OCI-LY1 (cell line): ENCODE measurements at regions not wholly inside any gene's neighbourhood (a gene's known extent, or its start where the extent isn't known, plus 50 kb on each side); places are given as distances from the start of the nearest gene placed in this dataset.

Source experiments
- H2AFZ ChIP-seq: fragments of 200-600 bp; sonication (generic), shearing (Covaris generic); 2 replicates; pipeline ENCODE4 v1.6.0; 2014; ENCODE audit warnings: antibody characterized with exemption, mild to moderate bottlenecking, low read length
- H3F3A ChIP-seq: fragments of 200-600 bp; sonication (generic), shearing (Covaris generic); 2 replicates; pipeline ENCODE4 v1.6.0; 2014; ENCODE audit warnings: mild to moderate bottlenecking, antibody characterized with exemption, low read length, moderate library complexity; ENCODE audit not compliant: insufficient read depth
- H3K27ac ChIP-seq: fragments of 200-600 bp; sonication (generic); 2 replicates; pipeline ENCODE4 v1.5.1; 2014; ENCODE audit warnings: low read length, mixed run types, mild to moderate bottlenecking, low read depth; ENCODE audit not compliant: poor library complexity, severe bottlenecking
- H3K27me3 ChIP-seq: fragments of 200-600 bp; sonication (generic); 2 replicates; pipeline ENCODE4 v1.6.0; 2014; ENCODE audit warnings: antibody characterized with exemption, mild to moderate bottlenecking, low read length, moderate library complexity; ENCODE audit not compliant: insufficient read depth
- H3K36me3 ChIP-seq: fragments of 200-600 bp; sonication (generic); 2 replicates; pipeline ENCODE4 v1.6.1; 2014; ENCODE audit warnings: mild to moderate bottlenecking, antibody characterized with exemption, low read length, moderate library complexity, mixed read lengths; ENCODE audit not compliant: insufficient read depth
- H3K4me1 ChIP-seq: fragments of 200-600 bp; sonication (generic); 2 replicates; pipeline ENCODE4 v1.5.1; 2014; ENCODE audit warnings: mild to moderate bottlenecking, low read length, moderate library complexity; ENCODE audit not compliant: insufficient read depth, severe bottlenecking
- H3K4me2 ChIP-seq: fragments of 200-600 bp; sonication (generic), shearing (Covaris generic); 2 replicates; pipeline ENCODE4 v1.6.1; 2014; ENCODE audit warnings: low read length
- H3K4me3 ChIP-seq: fragments of 200-600 bp; sonication (generic); 2 replicates; pipeline ENCODE4 v1.5.1; 2014; ENCODE audit warnings: low read length, low read depth, mild to moderate bottlenecking, mixed read lengths; ENCODE audit not compliant: poor library complexity, severe bottlenecking
- H3K79me2 ChIP-seq: fragments of 200-600 bp; shearing (Covaris generic); 2 replicates; pipeline ENCODE4 v1.6.1; 2016; ENCODE audit warnings: mixed run types, low read length, mixed read lengths; ENCODE audit not compliant: insufficient read depth
- H3K9ac ChIP-seq: fragments of 200-600 bp; sonication (generic), shearing (Covaris generic); 2 replicates; pipeline ENCODE4 v1.6.1; 2014; ENCODE audit warnings: mild to moderate bottlenecking, low read length, mixed read lengths
- H3K9me2 ChIP-seq: fragments of 200-600 bp; sonication (generic), shearing (Covaris generic); 2 replicates; pipeline ENCODE4 v1.6.1; 2014; ENCODE audit warnings: low read depth, mild to moderate bottlenecking, low read length, mixed read lengths
- H3K9me3 ChIP-seq: fragments of 200-600 bp; shearing (Covaris generic); 2 replicates; pipeline ENCODE4 v1.6.1; 2014; ENCODE audit warnings: low read length, mixed read lengths
- H4K20me1 ChIP-seq: fragments of 200-600 bp; sonication (generic), shearing (Covaris generic); 2 replicates; pipeline ENCODE4 v1.6.0; 2016; ENCODE audit warnings: mild to moderate bottlenecking, low read length; ENCODE audit not compliant: insufficient read depth
- CTCF ChIP-seq: fragments of 200-600 bp; sonication (generic), shearing (Covaris generic); IDR thresholded peaks from 2 replicates; pipeline ENCODE4 v1.5.1; 2017; ENCODE audit warnings: mild to moderate bottlenecking, antibody characterized with exemption, low read length, moderate library complexity, mixed read lengths
- EZH2 ChIP-seq: fragments of 200-600 bp; sonication (generic), shearing (Covaris generic); IDR thresholded peaks from 2 replicates; pipeline ENCODE4 v1.8.0; 2017; ENCODE audit warnings: borderline replicate concordance, mixed run types, mild to moderate bottlenecking, antibody characterized with exemption, low read length, moderate library complexity, mixed read lengths

DNA sequence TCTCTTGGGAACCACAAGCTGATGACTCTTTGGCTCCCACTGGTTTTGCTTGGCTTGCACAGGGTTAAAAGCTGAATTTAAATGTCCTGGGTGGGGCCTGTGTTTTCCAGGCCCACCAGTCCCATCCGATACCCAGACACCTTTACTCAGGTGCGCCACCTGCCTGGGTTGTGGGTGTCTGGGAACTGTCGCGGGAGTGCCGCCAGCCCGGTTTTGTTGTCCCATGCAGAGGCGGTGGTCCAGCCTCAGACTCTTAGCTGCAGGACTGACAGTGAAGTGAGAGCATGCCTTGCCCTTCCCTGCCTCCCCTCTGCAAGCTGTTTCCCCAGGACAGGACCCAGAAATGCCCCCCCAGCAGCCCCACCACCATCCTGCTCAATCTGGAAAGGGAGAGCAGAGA, 255.6 kb upstream of the ZNF32 start:
- Histone ChIP-seq H3K36me3 (no peaks in the 10 kb centered on the region), H3K4me1 (no peaks in the 10 kb centered on the region), H3K4me2 (no peak overlapping the region), H3K4me3 (no peak overlapping the region), H3K27me3 (no peaks in the 10 kb centered on the region), H3K79me2 (no peaks in the 10 kb centered on the region), H3K9ac (no peak overlapping the region), H2AFZ (no peak overlapping the region), H3K27ac (no peak overlapping the region), H3F3A (no peaks in the 10 kb centered on the region), H3K9me3 (no peaks in the 10 kb centered on the region), H3K9me2 (no peaks in the 10 kb centered on the region), H4K20me1 (no peaks in the 10 kb centered on the region)
- TF ChIP-seq CTCF (no peak), EZH2 (no peak)

DNA sequence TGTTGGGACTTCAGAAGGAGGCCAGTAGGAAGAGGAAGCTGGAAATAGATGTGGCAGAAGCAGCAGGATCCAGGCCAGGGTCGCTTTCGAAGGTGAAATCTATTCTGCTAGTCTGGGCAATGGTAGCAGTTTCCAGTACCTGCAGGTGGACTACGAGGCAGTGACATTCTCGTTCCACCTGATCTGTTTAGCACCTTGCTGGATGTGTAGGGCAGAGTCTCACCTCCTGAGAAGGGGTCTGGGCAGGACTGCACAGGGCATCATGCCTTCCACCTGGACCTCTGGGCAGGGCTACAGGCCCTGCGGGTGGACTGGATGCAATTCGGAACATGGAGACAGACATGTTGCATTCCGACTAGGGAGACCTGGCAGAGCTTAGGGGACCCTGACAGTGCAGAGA, 254.8 kb upstream of the ZNF32 start:
- TF ChIP-seq CTCF (no peak), EZH2 (no peak)
- Histone ChIP-seq H3K79me2 (no peaks in the 10 kb centered on the region), H3F3A (no peaks in the 10 kb centered on the region), H3K4me2 (no peak overlapping the region), H3K4me1 (no peaks in the 10 kb centered on the region), H2AFZ (no peak overlapping the region), H3K27me3 (no peaks in the 10 kb centered on the region), H4K20me1 (no peaks in the 10 kb centered on the region), H3K27ac (no peak overlapping the region), H3K9ac (no peak overlapping the region), H3K9me2 (no peaks in the 10 kb centered on the region), H3K9me3 (no peaks in the 10 kb centered on the region), H3K4me3 (no peak overlapping the region), H3K36me3 (no peaks in the 10 kb centered on the region)

- Histone ChIP-seq H3K27ac (no peak overlapping the region), H3K4me1 (no peaks in the 10 kb centered on the region)
Observed at GRCh38 chr10:43902842-43903241, 254.2 kb upstream of the ZNF32 start.

More at GRCh38 chr10:43902842-43903241, 254.2 kb upstream of the ZNF32 start:
- Histone ChIP-seq H3K9me2 (no peaks in the 10 kb centered on the region), H2AFZ (no peak overlapping the region), H3K79me2 (no peaks in the 10 kb centered on the region), H3K27me3 (no peaks in the 10 kb centered on the region), H3K4me3 (no peak overlapping the region), H3K9ac (no peak overlapping the region), H3K36me3 (no peaks in the 10 kb centered on the region), H4K20me1 (no peaks in the 10 kb centered on the region), H3F3A (no peaks in the 10 kb centered on the region), H3K4me2 (no peak overlapping the region), H3K9me3 (no peaks in the 10 kb centered on the region)
- TF ChIP-seq CTCF (no peak), EZH2 (no peak)
